ENCODE measurements at regions not wholly inside any gene's neighbourhood (a gene's known extent, or its start where the extent isn't known, plus 50 kb on each side); places are given as distances from the start of the nearest gene placed in this dataset.

DNA sequence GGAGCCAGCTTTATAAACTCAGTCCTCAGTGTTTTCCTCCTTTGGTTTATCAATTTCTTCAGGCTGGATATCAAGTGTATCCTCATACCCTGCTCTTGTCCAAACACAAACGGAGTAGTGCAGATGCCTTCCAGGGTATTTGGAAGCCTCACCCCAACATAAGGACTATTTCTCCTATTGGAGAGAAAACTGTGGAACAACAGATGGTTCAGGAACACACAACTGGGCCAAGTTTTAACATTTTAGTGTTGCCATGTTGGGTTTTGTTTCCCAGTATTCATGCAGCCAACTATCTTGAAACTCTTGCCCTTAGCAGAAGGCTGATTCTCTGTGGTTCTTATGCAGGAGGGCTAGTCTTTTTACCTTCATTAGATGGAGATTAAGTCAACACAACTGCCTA, 398.1 kb downstream of the GABRB3 start:
- no peak for DNase-seq

DNA sequence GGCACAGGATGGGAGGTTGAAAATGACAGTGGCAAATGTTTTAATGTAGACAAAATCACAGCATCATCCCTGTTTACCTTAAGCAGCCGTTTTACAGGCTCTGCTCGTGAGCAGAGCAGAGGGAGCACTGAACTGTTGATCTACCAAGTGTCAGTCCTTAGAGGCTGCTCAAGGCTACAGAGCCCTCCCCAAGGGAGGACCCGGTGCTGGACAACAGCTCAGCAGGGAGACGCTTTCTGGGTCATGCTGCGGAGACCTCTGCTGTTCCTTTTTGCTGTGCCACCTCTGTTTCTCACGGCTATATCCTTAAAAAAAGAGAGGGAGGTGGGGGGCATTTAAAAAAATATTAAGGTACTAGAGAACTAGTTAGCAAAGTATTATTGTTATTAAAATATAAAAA, 400.2 kb downstream of the GABRB3 start:
- no peak for DNase-seq

DNA sequence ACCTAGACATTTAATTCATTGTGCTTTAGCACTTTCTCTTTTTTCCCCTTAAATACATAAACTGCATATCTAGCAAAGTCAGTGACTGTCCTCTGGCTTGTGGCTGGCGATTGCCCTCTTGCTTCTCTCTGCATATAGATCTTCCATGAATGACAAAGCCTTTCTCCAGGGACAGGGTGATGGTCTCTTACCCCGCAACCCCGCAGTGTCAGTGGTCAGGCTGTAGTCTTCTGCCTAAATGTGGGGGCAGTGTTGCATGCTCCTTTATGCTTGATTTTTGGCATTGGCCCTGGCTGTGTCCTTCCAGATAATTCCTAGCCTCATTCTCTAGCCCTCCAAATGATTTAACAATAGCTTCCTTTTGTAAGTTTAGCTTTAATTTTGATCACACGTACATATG, 407.8 kb downstream of the GABRB3 start:
- DNase-seq = no peak

DNA sequence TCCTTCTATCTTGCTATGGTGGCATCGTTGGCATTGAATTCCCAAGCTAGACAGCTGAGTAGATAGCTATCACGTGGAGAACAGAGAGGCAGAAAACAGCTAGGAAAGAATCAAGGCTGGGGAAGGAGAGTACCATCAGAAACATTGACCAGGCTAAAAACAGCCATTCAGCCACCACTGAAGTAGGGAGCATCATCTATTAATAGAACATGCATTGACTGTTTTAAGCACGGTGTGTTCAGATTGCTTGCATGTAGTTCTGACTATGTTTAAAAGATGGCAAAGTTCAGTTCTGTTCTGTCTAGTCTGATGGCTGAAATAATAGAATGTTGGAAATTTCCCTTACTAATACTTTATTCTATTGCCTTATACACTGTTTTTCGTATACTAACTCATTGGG, 413.0 kb downstream of the GABRB3 start:
- no peak for DNase-seq

DNA sequence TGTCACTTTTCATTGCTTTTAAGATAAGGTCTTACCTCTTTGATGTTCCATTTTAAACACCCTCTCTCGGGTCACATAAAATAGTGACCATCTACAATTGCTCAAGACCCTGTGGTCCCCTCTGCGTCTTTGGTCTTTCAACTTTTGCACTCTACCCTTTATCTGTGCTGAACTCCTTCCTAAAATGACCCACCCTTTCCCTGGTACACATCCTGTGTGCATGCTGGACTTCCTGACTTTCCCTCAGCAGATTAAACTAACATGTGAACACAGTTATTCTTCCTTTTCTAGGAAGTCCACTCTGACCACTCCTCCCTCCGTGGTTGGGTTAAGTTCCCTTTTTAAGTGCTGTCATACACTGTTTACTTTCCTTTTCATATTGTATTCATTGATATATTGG, 414.2 kb downstream of the GABRB3 start:
- no peak for DNase-seq

DNA sequence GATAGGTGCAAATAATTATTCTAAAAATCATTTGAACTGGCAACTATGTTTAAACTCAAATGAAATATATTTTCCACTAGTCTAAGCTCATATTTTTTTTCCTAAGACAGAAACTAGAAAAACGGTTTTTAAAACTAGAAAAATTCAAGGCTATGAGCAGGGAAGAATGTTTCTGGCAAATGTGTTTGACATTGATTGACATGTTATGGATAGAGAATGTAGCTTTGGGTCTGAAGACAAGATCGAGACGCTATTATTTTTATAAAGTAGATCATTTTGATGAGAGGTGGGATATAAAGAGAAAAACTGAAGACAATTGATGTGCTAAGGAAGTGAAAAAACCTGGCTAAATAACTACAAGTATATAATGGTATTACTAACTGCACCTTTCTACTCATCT, 415.2 kb downstream of the GABRB3 start:
- no peak for DNase-seq

DNA sequence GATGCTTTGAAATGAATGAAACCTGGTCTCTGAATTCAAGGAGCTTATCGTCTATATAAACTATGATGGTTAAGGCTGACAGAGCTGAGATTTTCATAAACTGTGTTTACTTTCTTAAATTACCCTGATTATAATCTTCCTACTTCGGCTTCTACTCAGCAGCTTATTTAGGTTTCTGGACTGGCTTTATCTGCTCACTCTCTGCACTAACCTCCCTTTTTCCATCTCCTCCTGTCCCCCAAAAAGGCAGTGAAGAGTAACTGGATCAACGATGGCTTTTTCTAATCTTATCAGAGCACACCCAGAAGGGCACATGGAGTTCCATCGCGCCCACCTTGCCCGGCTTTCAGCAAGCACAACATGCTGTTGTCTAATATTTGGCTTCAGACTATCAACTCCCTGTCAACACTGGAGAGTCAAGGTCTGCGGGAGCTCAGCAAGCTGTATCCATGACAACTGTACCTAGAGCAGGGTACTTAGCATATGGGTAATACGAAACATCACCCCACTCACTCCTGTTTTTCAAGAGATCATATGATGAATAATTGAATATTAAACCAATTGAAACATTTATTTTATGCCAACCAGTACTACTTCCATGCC, 417.3 kb downstream of the GABRB3 start:
- DNase-seq = no peak

DNA sequence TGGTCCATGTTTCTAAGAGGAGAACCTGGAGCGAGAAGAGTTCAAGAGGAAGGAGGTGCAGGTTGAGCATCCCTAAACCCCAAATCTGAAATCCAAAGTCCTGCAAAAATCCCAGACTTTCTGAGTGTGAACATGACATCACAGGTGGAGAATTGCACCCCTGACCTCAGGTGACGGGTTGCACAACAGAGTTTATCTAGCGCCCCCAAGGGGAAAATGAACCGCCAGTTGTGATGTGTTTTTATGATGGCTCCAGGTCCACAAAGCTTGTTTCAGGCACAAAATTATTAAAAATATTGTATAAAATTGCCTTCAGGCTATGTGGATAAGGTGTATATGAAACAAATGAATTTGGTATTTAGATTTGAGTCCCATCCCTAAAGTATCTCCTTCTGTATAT, 420.0 kb downstream of the GABRB3 start:
- DNase-seq = no peak

DNA sequence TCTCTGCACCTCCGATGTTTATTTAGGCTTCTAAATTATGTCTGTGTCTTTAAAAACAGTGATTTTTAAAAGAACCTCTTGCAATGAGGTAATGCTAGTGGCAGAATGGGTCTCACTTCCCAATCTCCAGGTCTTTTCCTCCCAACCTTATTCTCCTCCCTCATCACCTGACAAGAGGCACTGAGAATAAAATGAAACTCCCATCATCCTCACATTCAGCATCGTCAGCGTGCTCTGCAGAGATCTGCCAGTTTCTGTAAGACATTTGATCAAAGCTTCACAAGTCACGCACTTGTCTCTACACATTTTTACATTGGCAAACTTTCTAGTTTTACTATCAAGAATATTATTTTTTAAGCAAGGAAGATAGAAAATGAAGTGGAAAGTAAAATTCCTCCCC, 420.5 kb downstream of the GABRB3 start:
- no peak for DNase-seq

DNA sequence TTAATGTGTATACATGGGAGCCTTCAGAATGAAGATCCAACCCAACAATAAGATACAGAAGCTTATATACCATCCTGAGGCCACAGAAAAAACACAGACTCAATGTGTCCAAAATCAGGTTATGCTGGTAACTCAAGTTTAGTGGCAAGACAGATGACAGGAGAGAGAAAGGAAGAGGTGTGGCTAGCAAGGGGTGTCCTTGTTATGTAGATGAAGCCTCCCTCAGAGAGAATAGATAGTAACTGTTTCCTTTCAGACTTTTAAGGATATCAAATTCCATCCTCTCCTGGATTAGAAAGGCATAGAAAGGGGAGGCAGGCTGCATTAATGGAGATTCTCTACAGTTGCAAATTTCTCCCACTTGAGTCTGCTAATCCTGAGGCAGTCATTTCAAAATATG, 447.4 kb downstream of the GABRB3 start:
- DNase-seq = no peak

DNA sequence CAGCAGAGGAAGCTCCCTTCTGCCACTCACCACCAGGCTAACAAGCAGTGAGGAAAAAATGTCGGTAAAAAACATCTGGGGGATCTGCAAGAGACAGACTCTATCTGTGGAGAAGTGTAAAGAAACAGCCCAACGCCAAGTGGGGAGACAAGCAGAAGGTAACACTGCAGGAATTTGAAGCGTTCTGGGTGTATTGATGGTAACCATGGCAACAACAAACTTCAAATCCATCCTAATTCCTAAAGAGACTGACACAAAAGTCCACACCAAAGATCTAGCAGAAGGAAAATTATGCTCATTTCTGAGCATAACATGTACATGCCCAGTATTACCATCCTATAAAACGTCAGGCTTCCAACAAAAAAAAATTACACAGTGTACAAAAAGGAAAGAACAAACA, 449.3 kb downstream of the GABRB3 start:
- no peak for DNase-seq

DNA sequence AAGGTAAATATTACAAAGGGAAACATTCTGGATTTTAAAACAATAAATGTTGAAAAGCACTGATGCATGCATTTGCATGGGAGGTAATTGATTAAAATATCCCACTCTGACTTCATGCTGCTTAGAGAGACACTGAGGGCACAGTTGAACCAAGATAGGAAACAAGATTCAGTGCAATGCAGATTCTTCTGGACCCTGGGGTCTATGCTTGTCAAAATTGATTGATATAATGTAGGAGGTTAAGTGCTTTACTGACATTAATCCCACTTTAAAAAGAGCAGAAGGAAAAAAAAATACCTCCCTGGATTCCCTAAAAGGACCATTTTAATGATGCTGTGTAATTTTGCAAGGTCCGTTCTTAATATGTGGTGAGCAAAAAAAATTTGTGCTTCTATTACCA, 454.2 kb downstream of the GABRB3 start:
- DNase-seq = no peak

DNA sequence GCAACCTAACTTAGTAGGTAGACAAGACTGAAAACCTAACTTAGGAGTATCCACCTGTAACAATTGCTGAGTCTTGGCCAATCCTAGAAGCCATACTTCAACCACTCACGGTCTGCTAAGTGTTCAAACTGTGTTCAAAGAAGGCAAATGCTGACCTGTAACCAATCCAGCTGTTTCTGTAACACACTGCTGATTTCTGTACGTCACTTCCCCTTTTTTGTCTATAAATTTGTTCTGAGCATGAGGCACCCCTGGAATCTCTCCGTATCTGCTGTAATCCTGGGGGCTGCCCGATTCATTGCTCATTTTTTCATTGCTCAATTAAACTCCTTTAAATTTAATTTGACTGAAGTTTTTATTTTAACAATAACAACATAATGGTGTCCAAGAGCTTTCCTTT, 451.4 kb upstream of the ATP10A start:
- no peak for DNase-seq

DNA sequence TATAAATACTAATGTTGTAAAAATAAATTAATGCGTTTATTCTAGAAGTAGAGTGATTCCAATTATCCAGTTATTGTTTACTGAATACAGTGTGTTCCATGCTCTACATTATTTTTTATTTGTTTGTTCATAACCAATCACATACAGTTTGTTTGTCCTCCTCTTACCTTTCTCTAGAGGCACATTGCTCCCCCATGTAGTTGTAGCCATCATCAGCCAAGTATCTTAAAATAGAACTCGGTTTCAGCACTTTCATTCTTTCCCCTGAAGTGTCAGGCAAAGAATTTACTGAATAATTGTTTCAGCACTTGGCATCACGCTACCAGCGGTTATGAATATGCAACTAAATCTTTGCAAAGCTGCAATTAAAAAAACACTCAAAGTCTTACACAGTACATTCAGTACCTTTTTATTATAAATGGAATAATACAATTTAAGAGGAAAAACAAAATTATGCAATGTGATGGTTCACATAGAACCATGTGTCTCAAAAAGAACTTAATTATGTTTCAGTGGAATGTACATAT, 448.6 kb upstream of the ATP10A start:
- DNase-seq = no peak

DNA sequence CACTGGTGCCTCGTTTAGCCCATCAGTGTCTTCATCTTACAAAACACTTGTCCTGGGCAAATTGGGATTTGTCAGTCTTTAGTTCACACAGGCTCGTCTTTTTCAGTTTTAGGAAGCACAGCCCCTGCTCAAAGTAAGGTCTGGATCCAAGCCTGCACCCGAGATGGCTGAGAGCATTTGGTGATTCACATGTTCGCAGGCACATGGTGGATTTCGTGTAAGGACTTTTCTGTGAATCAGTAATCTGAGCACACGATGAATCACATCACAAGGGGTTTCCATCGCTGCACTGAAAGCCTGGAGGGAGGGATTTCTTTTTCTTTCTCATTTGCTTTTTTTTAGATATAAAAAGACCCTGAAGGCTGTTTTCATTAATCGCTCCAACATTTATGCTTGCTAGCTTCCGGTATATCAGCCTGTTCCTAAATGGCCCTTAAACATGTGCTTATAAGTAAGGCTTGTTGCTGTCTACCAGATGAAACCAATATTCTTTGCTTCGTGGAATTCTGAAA, 435.6 kb upstream of the ATP10A start:
- DNase-seq = no peak

DNA sequence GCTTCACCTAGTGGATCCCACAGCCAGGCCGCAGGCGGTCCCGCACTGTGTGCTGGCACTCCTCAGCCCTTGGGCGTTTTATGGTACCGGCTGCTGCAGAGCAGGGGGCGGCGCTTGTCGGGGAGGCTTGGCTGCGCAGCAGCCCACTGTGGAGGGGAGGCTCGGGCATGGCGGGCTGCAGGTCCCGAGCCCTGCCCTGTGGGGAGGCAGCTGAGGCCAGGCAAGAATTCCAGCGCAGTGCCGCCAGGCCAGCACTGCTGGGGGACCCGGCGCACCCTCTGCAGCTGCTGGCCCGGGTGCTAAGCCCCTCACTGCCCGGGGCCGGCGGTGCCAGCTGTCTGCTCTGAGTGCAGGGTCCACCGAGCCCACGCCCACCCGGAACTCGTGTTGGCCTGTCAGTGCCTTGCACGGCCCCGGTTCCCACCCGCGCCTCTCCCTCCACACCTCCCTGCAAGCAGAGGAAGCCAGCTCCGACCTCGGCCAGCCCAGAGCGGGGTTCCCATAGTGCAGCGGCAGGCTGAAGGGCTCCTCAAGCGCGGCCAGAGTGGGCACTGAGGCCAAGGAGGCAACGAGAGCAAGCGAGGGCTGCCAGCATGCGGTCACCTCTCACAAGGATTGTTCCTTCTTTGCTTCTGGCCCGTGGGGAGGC, 435.0 kb upstream of the ATP10A start:
- DNase-seq = no peak

DNA sequence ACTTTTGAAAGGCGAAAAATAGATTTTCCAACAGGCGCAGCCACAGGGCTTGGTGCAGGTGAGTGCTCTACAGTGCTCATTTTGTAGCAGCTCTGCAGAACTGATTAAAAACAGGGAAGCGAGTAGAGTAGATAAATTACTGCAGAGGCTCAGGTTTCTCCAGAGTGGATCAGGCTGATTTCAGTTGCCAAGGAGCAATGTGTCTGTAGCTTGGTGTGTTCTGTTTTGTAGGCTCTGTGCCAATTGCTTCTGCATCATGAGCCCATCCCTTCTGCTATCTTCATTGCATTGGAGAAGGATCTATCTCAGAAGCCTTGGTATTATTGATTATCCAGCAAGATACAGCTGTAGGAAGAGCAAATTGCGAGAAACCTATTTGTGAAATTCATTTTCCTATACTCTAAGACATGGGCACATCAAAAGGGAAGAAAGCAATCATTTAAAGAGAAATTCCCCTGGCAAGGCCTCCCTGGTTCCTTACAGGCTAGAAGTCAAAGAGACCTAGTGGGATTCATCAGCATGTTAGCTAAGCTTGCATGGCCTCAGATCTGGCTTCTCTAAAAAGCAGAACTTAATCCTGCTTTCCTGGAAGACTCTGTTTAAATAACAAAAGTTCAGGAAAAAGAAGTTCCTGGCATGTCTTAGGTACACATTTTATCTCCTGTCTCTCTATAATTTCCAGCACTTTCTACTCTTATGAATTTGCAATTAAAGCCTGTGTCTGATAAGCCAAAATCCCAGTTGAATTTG, 432.4 kb upstream of the ATP10A start:
- DNase-seq = no peak

DNA sequence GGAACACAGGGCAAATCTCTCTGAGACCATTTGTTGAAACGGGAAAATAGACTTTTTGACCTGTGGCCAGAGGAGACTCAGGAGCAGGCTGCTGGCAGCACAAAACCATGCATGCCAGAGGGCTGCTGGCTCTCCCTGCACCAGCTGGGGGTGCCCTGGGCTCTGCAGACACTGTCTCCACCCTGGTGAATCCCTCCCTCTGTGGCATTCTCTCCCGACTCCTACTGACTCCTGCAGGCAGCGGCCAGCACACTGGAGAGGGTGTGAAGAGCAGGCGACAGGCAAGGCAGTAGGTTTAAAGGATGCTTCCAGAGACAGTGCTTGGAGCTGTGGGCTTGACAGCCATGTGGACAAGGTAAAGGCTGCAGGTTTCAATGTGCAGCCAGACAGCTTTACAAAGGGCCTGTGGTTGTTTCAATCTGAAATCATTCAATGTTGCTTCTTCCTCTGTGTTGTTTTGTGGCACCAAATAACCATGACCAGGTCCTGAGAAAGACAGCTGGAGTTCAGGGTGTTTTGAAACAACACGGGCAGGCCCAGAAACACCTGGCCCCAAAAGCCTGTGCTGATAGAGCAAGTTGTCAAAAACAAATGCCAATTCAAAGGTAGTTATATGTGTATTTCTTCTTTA, 431.0 kb upstream of the ATP10A start:
- no peak for DNase-seq

DNA sequence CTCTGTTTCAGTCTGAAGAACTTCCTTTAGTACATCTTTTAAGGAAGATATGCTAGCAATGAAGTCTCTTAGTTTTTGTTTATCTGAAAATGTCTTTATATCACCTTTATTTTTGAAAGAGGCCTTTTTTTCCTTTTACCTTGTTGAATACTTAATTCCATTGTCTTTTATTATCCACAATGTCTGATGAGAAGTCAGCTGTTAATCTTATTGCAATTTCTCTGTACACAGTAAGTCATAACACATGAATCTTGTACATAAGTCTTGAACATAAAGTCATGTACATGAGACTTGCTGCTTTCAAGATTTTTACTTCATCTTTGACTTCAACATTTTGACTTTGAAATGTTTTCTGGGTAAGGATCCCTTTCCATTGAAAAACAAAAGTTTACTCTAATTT, 424.3 kb upstream of the ATP10A start:
- DNase-seq = no peak

DNA sequence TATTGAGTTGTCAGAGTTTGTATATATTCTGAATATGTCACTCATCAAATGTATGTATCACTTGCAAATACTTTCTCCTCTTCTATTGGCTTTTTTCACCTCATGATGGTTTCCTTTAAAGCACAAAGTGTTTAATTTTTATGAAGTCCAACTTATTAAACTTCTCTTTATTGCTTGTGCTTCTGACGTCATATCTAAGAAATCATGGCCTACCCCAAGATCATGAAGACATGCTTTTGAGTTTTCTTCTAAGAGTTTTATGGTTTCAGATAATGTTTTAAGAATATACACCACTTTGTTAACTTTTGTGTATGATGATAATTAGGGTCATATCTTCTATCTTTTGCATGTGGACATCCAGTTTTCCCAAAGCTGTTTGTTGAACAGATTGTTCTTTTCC, 417.2 kb upstream of the ATP10A start:
- no peak for DNase-seq

DNA sequence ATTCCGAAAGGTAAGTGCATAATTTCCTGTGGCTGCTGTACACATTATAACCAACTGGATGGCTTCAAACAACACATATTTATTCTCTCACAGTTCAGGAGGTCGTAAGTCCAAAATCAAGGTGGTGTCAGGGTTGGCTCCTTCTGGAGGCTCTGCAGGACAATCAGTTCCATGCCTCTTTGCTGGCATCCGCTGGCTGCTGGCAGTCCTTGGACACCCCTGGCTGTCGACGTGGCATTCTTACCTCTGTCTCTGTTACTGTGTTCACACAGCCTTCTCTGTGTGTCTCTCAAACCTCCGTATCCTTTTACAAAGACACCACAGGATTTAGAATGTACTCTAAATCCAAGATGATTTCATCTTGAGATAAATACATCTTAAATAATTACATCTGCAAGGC, 398.8 kb upstream of the ATP10A start:
- DNase-seq = no peak

DNA sequence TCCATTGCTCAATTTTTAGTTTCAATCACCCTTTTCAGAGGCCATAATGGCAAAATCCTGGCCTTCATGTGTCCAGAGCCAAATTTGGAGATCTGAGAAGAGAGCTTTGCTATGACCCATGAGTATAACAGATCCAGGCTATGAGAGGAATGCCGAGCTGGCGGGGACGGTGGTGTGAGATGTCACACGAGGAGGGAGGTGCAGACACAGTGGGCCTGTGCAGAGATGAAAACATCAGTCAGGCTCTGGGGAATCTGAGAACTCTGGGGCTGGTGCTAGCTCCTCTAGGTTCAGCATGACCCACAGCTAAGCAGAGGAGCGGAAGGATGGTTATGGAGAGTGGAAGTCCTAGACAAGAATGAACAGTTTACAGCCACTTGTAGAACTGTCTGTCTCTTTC, 398.3 kb upstream of the ATP10A start:
- no peak for DNase-seq

DNA sequence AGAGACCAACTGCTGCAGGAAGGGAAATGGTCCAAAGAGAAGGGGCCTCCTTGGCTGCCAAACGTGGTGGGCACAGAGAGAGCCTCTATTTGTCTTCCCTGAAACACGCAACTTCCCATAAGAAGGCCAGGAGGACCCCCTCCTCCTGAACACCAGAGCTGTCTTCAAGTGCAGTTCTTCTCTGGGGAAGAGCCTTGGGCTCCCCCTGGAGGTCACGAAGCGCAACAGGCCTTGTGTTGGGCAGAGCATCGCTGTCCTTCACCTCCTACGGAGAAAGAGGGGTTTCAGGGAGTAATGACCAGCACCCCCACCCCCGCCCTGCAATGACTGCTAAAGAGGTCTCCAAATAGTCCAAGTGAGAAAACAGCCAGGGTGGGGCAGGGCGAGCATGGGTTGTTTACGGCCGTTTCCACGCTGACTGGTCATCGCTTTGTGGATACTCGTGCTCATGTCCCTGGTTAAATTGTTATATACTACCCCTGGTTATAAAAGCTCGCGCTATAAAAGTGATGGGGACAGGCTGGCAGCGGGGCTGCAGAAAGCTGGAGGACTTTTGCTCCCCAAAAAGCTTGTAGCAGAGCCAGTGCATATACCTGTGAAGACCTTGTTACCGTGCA, 397.5 kb upstream of the ATP10A start:
- DNase-seq = peak; percentile 23 to 35
